ENCODE measurements at regions not wholly inside any gene's neighbourhood (a gene's known extent, or its start where the extent isn't known, plus 50 kb on each side); places are given as distances from the start of the nearest gene placed in this dataset.

DNA sequence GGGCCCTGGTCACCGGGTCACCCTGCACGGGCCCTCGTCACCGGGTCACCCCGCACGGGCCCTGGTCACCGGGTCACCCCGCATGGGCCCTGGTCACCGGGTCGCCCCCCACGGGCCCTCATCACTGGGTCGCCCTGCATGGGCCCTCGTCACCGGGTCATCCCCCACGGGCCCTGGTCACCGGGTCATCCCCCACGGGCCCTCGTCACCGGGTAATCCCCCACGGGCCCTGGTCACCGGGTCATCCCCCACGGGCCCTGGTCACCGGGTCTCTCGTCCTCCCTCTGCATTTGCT, 77.6 kb downstream of the RIPK4 start:
- no peak for DNase-seq (ENCODE audit: low read depth in 3 of 3)

DNA sequence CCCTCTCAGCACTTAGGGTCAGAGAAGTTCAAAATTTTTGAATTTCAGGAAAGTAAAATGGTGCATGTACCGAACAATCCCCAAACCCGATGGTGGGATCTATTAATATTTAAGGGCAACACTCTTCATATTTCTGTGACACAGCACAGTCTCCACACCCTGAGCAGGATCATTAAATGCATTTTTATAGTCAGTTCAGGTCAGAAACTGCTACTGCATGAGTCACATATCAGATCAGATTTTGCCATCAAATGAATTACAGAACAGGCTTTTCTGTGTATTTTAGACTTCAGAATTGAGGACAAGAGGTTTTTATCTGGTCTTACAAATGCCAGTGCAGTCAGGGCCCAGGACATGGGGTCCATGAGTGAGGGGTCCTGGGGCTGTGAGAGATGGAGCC, 79.2 kb downstream of the RIPK4 start:
- DNase-seq (ENCODE audit: low read depth in 3 of 3), result no peak

DNA sequence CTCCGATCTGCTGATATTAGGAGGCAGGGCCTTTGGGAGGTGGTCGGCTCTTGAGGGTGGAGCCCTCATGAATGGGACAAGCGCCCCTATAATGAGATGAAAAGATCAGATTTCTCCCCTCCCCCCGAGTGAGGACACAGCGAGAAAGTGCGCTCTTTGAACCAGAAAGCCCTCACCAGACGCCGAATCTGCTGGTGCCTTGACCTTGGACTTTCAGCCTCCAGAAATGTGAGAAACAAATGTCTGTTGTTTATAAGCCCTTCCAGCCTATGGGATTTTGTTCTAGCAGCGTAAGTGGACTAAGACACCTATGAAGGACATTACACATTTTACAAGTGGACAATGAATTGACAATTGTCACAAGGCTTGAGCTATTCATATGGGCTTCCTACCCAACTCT, 80.2 kb downstream of the RIPK4 start:
- DNase-seq (ENCODE audit: low read depth in 3 of 3), result no peak

DNA sequence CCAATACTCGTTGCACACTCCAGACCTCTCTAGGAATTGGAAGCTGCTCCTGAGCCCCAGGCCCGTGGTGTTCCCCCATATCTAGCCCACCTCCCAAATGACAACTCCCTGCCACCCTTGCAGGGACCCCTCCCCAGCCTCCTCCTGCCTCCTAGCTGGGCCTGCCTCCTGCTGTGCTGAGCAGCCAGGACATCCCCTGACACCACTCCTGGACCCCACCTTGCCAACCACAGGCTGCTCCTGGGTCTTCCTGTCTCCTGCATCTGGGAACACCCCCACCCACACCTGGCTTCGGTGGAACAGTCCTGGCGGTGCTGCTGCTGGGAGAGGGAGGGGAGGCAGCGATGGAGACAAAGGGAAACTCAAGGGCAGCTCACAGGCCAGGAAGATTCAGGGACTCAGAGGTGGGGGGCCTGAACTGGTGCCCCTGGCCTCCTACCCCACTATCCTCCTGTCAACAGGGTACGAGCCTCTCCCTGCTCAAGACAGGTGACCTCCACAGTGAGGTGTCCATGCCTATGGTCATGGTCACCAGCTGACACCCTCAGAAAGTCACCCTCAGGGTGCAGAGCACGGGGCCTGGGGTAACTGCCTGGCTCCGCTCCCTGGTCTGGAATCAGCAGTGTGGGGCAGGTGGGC, 81.2 kb downstream of the RIPK4 start:
- DNase-seq (ENCODE audit: low read depth in 3 of 3), result no peak

DNA sequence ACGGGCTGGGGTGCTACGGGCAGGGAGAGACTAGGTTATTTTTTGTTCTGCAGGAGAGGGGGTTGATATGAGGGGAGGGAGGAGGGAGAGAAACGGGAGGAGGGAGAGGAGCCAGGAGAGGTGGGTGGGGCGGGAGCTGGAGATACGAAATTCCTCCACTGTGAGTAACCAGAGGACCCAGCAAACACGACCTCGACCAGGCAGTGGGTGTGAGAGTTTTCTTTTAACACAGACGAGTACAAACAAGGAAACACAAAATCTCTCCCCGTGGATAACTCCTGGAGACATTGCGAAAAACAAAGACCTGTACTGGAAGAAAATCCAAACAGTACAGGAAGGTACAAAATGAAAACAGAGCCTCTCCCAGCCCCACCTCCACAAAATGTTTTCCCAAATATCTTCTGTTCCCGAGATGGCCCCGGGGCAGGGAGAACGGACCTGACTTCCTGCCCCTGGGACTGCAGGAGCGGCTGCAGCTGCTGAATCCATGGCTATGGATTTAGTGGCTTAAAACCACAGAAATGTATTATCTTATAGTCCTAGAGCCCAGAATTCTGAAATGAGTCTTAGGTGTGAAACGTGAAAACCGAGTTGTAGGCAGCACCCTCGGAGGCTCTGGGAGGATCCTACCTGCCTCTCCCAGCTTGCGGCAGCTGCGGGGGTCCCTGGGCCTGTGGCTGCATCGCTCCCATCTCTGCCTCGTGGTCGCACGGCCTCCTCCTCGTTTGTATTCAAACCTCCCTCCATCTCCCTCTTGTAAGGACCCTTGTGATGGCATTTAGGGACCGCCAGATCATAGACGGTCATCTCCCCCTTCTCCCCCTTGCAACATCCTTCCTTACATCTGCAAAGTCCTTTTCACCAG, 82.2 kb downstream of the RIPK4 start:
- no peak for DNase-seq (ENCODE audit: low read depth in 3 of 3)

GRCh38 chr21:41683815-41684214, 83.0 kb downstream of the RIPK4 start:
- DNase-seq (ENCODE audit: low read depth in 3 of 3), result no peak

DNA sequence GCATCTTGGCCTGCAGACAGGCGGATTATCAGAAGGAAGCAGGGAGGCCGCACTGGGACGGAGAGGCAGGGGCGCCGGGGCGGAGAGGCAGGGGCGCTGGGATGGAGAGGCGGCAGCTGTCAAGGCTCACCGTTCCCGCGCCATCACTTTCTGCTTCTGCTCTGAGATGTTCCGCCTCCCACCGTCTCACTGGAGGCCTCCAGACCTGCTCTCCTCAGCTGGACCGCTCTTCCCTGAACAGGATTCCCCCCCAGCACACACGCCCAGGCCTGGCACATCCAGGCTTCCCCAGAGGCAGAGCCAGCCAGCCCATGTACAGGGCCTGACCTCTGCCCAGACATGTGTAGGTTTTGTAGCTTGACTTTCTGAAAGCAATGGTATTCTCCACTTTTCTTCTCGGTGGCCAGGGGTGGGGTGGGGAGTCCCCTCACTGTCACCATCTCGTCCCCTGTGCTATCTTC, 84.1 kb downstream of the RIPK4 start:
- DNase-seq (ENCODE audit: low read depth in 3 of 3), result no peak

DNA sequence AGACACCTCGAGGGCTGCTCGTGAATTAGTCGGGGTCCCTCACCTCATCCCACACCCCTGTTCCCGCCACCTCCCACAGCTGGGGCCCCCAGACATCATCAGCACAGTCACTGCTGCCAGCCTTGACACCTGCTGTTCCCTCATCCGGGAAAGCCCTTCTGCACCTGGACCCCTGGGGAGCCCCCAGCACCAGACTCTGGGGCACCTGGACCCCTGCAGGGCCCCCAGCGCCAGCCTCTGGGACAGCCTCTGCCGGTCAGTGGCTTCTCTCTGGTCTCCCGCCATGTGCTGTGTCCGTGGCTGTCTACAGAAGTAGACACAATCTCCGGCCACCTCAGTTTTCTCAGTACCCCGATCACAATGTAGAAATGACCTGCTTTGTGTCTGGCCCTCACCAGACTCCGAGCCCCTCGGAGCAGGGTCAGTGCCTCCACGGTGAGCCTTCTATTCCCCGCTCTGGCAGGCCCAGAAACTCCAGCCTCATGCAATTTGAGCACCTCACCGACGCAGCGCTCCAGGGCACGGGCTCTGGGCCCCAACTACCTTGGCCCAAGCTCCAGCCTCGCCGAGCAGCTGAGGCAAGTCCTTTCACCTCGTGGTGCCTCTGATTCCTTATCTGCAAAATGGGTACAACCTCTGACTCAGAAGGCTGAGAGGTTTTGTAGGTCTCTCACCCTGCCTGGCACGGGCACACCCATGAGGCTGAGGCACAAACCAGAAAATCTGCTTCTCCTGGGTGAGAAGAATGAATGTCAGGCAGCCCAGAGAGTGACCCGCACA, 84.7 kb downstream of the RIPK4 start:
- DNase-seq (ENCODE audit: low read depth in 3 of 3), result no peak

DNA sequence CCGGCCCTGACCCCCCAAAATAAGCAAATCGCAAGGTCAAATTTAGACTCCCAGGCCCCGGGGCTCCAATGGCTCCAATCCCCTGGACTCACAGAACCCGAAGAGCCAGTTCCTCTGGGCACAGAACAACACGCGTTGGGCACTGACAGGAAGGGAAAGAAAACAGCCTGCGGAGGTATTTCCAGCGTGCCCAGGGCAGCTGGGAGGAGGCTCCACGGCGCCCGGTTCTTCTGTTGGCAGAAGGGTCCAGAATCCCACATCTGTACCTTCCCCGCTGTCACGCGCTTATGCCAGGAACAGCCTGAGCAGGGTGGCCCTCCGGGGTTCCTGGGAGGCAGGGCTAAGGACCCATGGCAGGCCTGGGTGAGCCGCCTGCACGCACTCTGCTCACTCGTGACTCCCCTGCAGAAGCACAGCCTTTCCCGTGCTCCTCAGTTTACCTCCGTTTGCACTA, 85.5 kb downstream of the RIPK4 start:
- no peak for DNase-seq (ENCODE audit: low read depth in 3 of 3)

DNA sequence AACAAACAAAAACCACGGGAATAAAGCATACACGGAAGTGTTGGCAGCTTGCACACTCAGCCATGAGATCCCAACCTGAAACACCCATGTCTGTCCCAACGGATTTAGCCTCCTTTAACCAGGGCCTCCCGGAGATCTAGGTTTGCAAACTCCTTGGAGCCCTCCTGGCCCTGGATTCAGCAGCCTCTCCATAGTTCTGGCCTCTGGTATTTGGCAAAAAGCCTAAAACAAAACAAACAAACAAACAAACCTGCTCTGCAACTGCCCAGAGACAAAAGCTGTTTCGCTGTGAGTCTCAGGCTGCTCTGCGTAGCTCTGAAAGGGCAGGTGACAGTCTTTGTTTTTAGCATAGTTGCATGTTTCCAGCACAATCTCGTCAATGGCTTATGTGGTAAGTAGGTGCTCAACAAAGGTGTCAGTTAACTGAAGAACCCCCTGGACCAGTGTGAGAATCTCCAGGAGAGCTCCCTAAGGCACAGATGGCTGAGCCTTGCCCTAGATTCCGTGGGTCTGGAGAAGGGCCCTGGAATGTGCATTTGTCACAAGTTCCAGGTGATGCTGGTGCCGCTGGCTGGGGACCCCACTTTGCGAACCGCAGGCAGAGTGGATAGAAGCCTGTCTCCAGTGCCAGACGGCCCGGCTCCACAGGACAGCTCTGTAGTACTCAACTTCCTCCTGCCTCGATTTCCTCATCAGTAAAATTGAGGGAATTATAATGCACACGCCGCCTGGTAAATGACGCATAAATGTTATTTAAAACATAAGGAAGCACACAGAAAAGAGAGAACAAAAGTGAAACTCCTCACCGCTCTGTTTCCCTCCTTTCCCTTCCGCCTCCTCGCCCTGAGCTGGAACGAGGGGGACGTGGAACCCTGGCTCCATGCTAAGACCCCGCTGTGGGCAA, 86.2 kb downstream of the RIPK4 start:
- DNase-seq (ENCODE audit: low read depth in 3 of 3), result no peak

DNA sequence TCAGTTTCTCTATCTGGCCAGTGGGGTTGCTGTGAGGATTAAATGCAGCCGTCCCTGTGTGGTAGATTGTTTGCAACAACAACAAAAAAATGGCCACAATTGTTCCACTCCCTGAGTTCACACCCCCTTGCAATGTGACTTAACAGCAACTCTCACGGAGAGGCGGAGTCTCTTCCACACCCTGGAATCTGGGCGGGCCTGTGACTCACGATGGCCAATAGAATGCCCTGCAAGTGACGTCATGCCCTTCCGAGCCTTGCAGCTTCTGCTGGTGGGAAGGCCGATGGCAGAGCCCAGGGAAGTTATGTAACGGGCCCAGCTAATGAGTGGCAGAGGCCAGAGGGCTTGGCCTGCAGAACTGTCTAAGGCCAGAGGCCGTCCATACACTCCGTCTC, 87.9 kb downstream of the RIPK4 start:
- DNase-seq (ENCODE audit: low read depth in 3 of 3), result no peak

DNA sequence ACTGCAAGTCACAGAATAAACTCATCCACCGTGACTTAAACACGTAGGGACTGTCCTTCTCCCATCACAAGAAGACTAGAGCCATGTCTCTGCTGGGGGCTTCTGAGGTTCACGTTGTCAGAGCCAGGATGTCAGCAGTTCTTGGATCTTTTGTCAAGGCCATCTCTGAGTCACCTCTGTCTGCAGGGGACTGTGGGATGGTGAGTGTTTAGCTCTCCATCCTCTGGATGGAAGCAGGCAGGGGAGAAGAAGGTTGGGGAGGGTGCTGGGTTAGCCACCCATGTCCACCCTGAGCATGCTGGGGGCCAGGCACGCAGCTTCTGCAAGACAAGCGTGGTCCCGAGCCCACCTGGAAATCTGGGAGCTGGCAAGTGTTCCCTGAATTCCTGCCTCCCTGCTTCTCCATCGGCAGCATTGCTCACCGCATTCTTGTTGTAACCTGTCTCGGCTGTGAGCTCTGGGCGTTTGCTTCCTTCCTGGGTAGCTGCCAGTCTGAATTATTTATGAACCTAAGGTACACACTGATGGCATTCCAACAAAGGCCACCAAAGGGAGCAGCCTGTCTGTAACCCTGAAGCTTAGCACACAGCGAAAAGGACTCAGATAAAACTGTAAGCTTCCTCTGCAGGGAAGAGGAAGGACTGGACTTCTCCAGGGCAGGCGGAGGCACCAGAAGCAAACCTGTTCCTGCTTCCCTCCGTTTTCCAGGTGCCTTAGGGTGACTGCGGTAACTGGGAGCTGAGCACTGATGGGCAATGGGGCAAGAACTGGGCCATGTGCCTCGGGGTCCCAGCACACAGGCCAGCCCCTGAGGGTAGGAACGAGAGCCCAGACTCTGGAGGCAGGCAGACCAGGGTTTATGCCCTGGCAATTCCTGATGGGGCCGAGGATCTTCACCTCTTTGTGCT, 88.6 kb downstream of the RIPK4 start:
- no peak for DNase-seq (ENCODE audit: low read depth in 3 of 3)

DNA sequence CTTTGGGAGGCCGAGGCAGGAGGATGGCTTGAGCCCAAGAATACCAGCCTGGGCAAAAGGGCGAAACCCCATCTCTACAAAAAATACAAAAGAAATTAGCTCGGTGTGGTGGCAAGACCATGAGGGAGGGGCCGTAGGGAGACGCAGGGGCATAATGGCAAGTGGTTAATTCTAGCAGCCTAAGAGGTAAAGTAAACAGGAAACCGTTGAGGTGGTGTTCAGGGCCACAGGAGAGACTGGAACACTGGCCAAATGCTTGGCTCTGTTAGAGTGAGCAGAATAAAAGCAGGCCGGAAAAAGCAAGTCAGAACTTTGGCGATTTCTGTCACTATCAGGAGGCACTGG, 89.2 kb downstream of the RIPK4 start:
- no peak for DNase-seq (ENCODE audit: low read depth in 3 of 3)

- DNase-seq (ENCODE audit: low read depth in 3 of 3), result no peak
These were observed 90.7 kb downstream of the RIPK4 start for GRCh38 chr21:41676198-41676597.

DNA sequence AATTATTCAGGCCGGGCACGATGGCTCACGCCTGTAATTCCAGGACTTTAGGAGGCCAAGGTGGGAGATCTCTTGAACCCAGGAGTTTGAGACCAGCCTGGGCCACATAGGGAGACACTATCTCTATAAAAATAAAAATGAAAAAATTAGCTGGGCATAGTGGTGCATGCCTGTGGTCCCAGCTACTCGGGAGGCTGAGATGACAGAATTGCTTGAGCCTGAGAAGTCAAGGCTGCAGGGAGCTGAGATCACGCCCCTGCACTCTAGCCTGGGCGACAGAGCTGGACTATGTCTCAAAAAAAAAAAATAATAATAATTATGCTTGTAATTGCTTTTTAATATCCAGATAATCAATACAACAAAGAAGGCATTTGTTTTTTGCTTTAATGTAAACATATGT, 91.3 kb downstream of the RIPK4 start:
- DNase-seq (ENCODE audit: low read depth in 3 of 3), result no peak

DNA sequence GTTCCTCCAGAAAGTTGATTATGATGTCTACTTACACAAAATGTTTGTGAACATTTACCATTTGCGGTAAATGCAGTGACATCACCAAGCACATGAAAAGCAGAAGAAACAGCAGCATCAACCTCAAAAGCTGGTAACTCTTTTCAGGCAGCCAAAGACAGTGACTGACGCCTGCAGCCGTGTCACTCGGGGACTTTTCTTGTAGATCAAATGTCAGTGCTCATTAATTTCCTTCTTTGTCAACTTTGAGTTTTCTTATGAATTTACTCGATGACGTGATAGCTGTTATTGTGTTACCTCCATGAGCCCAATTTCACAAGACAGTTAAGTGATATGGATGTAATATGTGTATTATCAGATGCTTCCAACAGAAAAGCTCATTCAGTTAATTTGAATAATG, 92.5 kb downstream of the RIPK4 start:
- no peak for DNase-seq (ENCODE audit: low read depth in 3 of 3)

GRCh38 chr21:41673596-41674335, 93.1 kb downstream of the RIPK4 start:
- no peak for DNase-seq (ENCODE audit: low read depth in 3 of 3)

DNA sequence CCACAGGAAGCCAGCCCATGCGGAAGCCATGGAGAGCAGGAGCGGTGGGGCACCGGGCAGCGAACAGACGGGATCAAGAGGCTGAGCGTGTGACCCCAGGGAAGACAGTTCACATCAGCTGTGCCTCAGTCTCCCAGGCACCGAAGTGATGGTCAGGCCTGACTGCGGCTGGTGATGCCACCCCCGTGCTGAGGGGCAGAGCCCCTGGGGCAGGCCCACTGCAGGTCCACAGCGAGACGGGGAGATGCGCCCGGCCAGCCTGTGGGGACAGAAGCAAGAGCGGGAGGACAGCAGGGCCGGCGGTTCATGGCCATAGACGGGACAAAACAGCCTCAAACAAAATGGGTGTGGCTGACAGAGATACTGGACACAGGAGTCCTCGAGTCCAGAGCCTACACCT, 93.8 kb downstream of the RIPK4 start:
- no peak for DNase-seq (ENCODE audit: low read depth in 3 of 3)

- DNase-seq (ENCODE audit: low read depth in 3 of 3), result no peak
These were observed 94.3 kb downstream of the RIPK4 start for GRCh38 chr21:41672543-41672915.

Data from stimulated activated CD4-positive, alpha-beta T cell treated with anti-CD3 and anti-CD28 coated beads, TNF-alpha, amount 100 ng/mL, for 48 hours (primary cell).